IMR-90 (cell line): ENCODE measurements at regions not wholly inside any gene's neighbourhood (a gene's known extent, or its start where the extent isn't known, plus 50 kb on each side); places are given as distances from the start of the nearest gene placed in this dataset.

Source experiments
- ATAC-seq: fragments of 200-7000 bp; cut with Tn5 transposase; 2 replicates; pipeline ENCODE4 v1.9.1; 2020; ENCODE audit warnings: low read depth, mild to moderate bottlenecking, moderate library complexity
- BruUV-seq: library from RNA; stranded (reverse); fragments of 400-500 nt; replicated peaks from 2 replicates; lab custom pipeline; 2021; lab: Mats Ljungman, UMichigan
- CTCF ChIA-PET: fragments of 300-600 bp; formaldehyde crosslinking; extraction: SDS; loops from one replicate; lab custom pipeline; 2021; ENCODE audit warnings: antibody characterized with exemption; lab: Yijun Ruan, JAX
- POLR2A ChIA-PET: fragments of 300-600 bp; sonication (Branson Sonifier 250); formaldehyde crosslinking; loops from one replicate; lab custom pipeline; 2022; ENCODE audit warnings: antibody characterized with exemption; ENCODE audit not compliant: unreplicated experiment; lab: Charles Lee
- DNase-seq: peaks from one replicate; pipeline ENCODE4 v3.0.0; 2013
- H2AFZ ChIP-seq: replicated peaks from 2 replicates; pipeline ENCODE3; 2013; ENCODE audit warnings: low read length, mild to moderate bottlenecking; ENCODE audit not compliant: poor library complexity
- H2AK5ac ChIP-seq: 2 replicates; pipeline ENCODE4 v1.6.1; 2013; ENCODE audit warnings: low read depth, low read length, inconsistent platforms
- H2AK9ac ChIP-seq: replicated peaks from 2 replicates; pipeline ENCODE3; 2013; ENCODE audit warnings: mild to moderate bottlenecking, low read depth, low read length, moderate library complexity; ENCODE audit not compliant: poor library complexity
- H2BK120ac ChIP-seq: 2 replicates; pipeline ENCODE4 v1.6.1; 2013; ENCODE audit warnings: low read depth, low read length, inconsistent platforms
- H2BK15ac ChIP-seq: 3 replicates; pipeline ENCODE4 v1.6.1; 2013; ENCODE audit warnings: low read depth, low read length, inconsistent platforms
- H2BK20ac ChIP-seq: 2 replicates; pipeline ENCODE4 v1.6.1; 2013; ENCODE audit warnings: low read depth, mild to moderate bottlenecking, inconsistent platforms, low read length, moderate library complexity
- H2BK5ac ChIP-seq: 2 replicates; pipeline ENCODE4 v1.6.1; 2013; ENCODE audit warnings: mild to moderate bottlenecking, low read depth, low read length, inconsistent platforms; ENCODE audit not compliant: poor library complexity, severe bottlenecking
- H3K14ac ChIP-seq: replicated peaks from 2 replicates; pipeline ENCODE4 v1.6.1; 2013; ENCODE audit warnings: low read depth, low read length, inconsistent platforms
- H3K18ac ChIP-seq: 2 replicates; pipeline ENCODE4 v1.6.1; 2013; ENCODE audit warnings: low read depth, low read length, control low read depth
- H3K23ac ChIP-seq: 2 replicates; pipeline ENCODE4 v1.6.1; 2013; ENCODE audit warnings: low read depth, low read length, inconsistent platforms
- H3K27ac ChIP-seq: 2 replicates; pipeline ENCODE4 v1.5.1; 2013; ENCODE audit warnings: mild to moderate bottlenecking, control low read depth, low read length; ENCODE audit not compliant: insufficient read depth
- H3K27me3 ChIP-seq: 2 replicates; pipeline ENCODE4 v1.6.1; 2013; ENCODE audit warnings: low read length; ENCODE audit not compliant: control insufficient read depth, insufficient read depth
- H3K36me3 ChIP-seq: 2 replicates; pipeline ENCODE4 v1.6.1; 2013; ENCODE audit warnings: low read length, mixed read lengths; ENCODE audit not compliant: control insufficient read depth, insufficient read depth
- H3K4ac ChIP-seq: 2 replicates; pipeline ENCODE4 v1.6.1; 2013; ENCODE audit warnings: low read depth, low read length, inconsistent platforms
- H3K4me1 ChIP-seq: 2 replicates; pipeline ENCODE4 v1.6.1; 2013; ENCODE audit warnings: low read length, mixed read lengths; ENCODE audit not compliant: control insufficient read depth, insufficient read depth
- H3K4me2 ChIP-seq: 2 replicates; pipeline ENCODE4 v1.6.1; 2013; ENCODE audit warnings: low read depth, mild to moderate bottlenecking, control low read depth, low read length, moderate library complexity
- H3K4me3 ChIP-seq: 2 replicates; pipeline ENCODE4 v1.5.1; 2013; ENCODE audit warnings: low read depth, mild to moderate bottlenecking, control low read depth, low read length, moderate library complexity; ENCODE audit not compliant: insufficient read depth
- H3K56ac ChIP-seq: 2 replicates; pipeline ENCODE4 v1.6.1; 2013; ENCODE audit warnings: low read length, inconsistent platforms; ENCODE audit not compliant: insufficient read depth; ENCODE audit errors: extremely low read depth
- H3K79me1 ChIP-seq, 2 experiments: 2 replicates each; pipeline ENCODE4 v1.6.1; 2013; ENCODE audit warnings: low read length in 2 of 2, inconsistent platforms in 1 of 2, low read depth in 1 of 2
- H3K9ac ChIP-seq: 2 replicates; pipeline ENCODE4 v1.6.1; 2013; ENCODE audit warnings: low read depth, low read length, control low read depth
- H3K9me1 ChIP-seq: 2 replicates; pipeline ENCODE4 v1.6.1; 2013; ENCODE audit warnings: low read length, inconsistent platforms; ENCODE audit not compliant: insufficient read depth
- H3K9me3 ChIP-seq: 2 replicates; pipeline ENCODE4 v1.6.1; 2013; ENCODE audit warnings: low read length; ENCODE audit not compliant: control insufficient read depth, insufficient read depth
- H4K20me1 ChIP-seq: 2 replicates; pipeline ENCODE4 v1.6.1; 2013; ENCODE audit warnings: low read length, inconsistent platforms; ENCODE audit not compliant: insufficient read depth
- H4K5ac ChIP-seq: 2 replicates; pipeline ENCODE4 v1.6.1; 2013; ENCODE audit warnings: mild to moderate bottlenecking, low read depth, low read length, control low read depth
- H4K8ac ChIP-seq, 2 experiments: 2 replicates each; pipeline ENCODE4 v1.6.1; 2013; ENCODE audit warnings: low read depth in 2 of 2, low read length in 2 of 2, control low read depth in 1 of 2, inconsistent platforms in 1 of 2
- H4K91ac ChIP-seq: 2 replicates; pipeline ENCODE4 v1.6.1; 2013; ENCODE audit warnings: low read depth, low read length, inconsistent platforms; ENCODE audit not compliant: insufficient read depth
- BHLHE40 ChIP-seq: fragments of 150-350 bp; IDR thresholded peaks from 2 replicates; pipeline ENCODE4 v1.6.1; 2016; ENCODE audit warnings: mild to moderate bottlenecking, low read depth, low read length
- CEBPB ChIP-seq: IDR thresholded peaks from 2 replicates; pipeline ENCODE4 v1.6.1; 2012; ENCODE audit warnings: low read depth, low read length, improper control_type of control experiment
- MXI1 ChIP-seq: IDR thresholded peaks from 2 replicates; pipeline ENCODE4 v1.6.1; 2012; ENCODE audit warnings: low read depth, mild to moderate bottlenecking, low read length, moderate library complexity, borderline replicate concordance
- RAD21 ChIP-seq: IDR thresholded peaks from 2 replicates; pipeline ENCODE4 v1.6.1; 2012; ENCODE audit warnings: low read length, improper control_type of control experiment
- RFX5 ChIP-seq: IDR thresholded peaks from 2 replicates; pipeline ENCODE4 v1.8.0; 2012; ENCODE audit warnings: low read depth, mild to moderate bottlenecking, low read length, moderate library complexity
- WGBS, 2 experiments: methylation state at CpG; one replicate each; pipeline versions ENCODE4 v1.1.5 to v1.1.7; 2013; ENCODE audit warnings: missing lambda C conversion rate in 2 of 2; ENCODE audit not compliant: insufficient read length in 1 of 2; ENCODE audit errors: extremely low coverage in 2 of 2; 5-methylcytosine and 5-hydroxymethylcytosine counted together
- dilution Hi-C: fragments of 300-500 bp; cut with HindIII; formaldehyde crosslinking; loops from one replicate; pipeline ENCODE4 v1.14.3; 2018; ENCODE audit warnings: low sequenced_read_pairs; ENCODE audit not compliant: unreplicated experiment
- in situ Hi-C: fragments of 300-500 bp; cut with MboI; formaldehyde crosslinking; loops from 3 replicates; pipeline ENCODE4 v1.14.3; 2019; ENCODE audit warnings: low sequenced_read_pairs, inconsistent platforms, mixed read lengths
- intact Hi-C: fragments of 100-400 bp; cut with micrococcal nuclease; formaldehyde crosslinking; loops from 2 replicates; pipeline ENCODE4 v1.10.0; 2022
- TF ChIP-seq, protein P1 (sequence below): fragments of 150-350 bp; IDR thresholded peaks from 2 replicates; pipeline ENCODE4 v1.6.1; 2017; ENCODE audit warnings: mild to moderate bottlenecking, antibody characterized with exemption, low read length, low read depth
- TF ChIP-seq, protein P2 (sequence below): conservative IDR thresholded peaks from 2 replicates; pipeline ENCODE4 v1.5.1; 2012; ENCODE audit warnings: mild to moderate bottlenecking, low read depth, low read length, improper control_type of control experiment

DNA sequence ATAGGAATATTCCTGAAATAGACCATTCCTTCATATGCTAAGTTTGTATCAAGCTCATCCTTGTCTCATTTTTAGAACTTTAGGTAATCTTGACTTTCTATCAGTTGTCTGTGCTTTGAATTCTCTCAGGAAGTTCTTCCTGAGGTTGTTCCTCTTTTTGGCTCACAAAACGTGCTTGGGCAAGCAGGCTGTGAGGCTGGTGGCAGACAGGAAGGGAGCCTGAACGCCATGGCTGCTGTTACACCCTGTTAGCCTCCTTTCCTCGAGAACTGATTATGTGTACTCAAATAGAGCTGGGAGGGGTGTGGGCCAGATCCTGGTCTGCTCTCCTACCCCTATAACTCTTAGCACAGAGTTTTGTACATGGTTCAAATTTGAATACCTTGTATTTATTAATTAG, 136.4 kb upstream of the CELF4 start:
- no peak overlapping the region for H3K4me2 ChIP-seq
- H4K20me1 ChIP-seq, result no peaks in the 10 kb centered on the region
- ATAC-seq (no peak), DNase-seq (no peak)
- ChIA-PET CTCF (no interaction called here), POLR2A (no interaction called here)
- no peak overlapping the region for H3K4ac ChIP-seq
- no peaks in the 10 kb centered on the region for H3K36me3 ChIP-seq
- H2AK5ac ChIP-seq, result no peak overlapping the region
- H4K5ac ChIP-seq, result no peak overlapping the region
- H2BK15ac ChIP-seq, result no peak overlapping the region
- intact Hi-C loops (no loop called here), in situ Hi-C loops (no loop called here), dilution Hi-C loops (no loop called here)
- H3K4me3 ChIP-seq, result no peak overlapping the region
- H3K56ac ChIP-seq, result no peak overlapping the region
- no peak overlapping the region for H2BK5ac ChIP-seq
- WGBS, 2 experiments, result no CpG with 5 or more reads among the region's 3 CpGs
- H4K8ac ChIP-seq, result no peak overlapping the region
- no peak overlapping the region for H2BK20ac ChIP-seq
- TF ChIP-seq, protein P1, sequence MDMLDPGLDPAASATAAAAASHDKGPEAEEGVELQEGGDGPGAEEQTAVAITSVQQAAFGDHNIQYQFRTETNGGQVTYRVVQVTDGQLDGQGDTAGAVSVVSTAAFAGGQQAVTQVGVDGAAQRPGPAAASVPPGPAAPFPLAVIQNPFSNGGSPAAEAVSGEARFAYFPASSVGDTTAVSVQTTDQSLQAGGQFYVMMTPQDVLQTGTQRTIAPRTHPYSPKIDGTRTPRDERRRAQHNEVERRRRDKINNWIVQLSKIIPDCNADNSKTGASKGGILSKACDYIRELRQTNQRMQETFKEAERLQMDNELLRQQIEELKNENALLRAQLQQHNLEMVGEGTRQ, result no peak
- no peak for TF ChIP-seq MXI1
- no peak for TF ChIP-seq RFX5
- TF ChIP-seq CEBPB, result no peak
- no peak for TF ChIP-seq BHLHE40
- TF ChIP-seq RAD21, result no peak
- TF ChIP-seq, protein P2, sequence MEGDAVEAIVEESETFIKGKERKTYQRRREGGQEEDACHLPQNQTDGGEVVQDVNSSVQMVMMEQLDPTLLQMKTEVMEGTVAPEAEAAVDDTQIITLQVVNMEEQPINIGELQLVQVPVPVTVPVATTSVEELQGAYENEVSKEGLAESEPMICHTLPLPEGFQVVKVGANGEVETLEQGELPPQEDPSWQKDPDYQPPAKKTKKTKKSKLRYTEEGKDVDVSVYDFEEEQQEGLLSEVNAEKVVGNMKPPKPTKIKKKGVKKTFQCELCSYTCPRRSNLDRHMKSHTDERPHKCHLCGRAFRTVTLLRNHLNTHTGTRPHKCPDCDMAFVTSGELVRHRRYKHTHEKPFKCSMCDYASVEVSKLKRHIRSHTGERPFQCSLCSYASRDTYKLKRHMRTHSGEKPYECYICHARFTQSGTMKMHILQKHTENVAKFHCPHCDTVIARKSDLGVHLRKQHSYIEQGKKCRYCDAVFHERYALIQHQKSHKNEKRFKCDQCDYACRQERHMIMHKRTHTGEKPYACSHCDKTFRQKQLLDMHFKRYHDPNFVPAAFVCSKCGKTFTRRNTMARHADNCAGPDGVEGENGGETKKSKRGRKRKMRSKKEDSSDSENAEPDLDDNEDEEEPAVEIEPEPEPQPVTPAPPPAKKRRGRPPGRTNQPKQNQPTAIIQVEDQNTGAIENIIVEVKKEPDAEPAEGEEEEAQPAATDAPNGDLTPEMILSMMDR, result no peak
- no peak overlapping the region for H2AFZ ChIP-seq
- no peak overlapping the region for H3K18ac ChIP-seq
- H3K27me3 ChIP-seq, result no peaks in the 10 kb centered on the region
- no peak overlapping the region for H3K14ac ChIP-seq
- no peak overlapping the region for H4K91ac ChIP-seq
- no peak overlapping the region for H3K9ac ChIP-seq
- H3K27ac ChIP-seq, result no peak overlapping the region
- no peaks in the 10 kb centered on the region for H3K4me1 ChIP-seq
- H2AK9ac ChIP-seq, result no peak overlapping the region
- H3K9me3 ChIP-seq, result peaks cover 12% of the 10 kb centered on the region
- H3K9me1 ChIP-seq, result no peaks in the 10 kb centered on the region
- no peak overlapping the region for H2BK120ac ChIP-seq
- no peak overlapping the region for H3K23ac ChIP-seq
- no TSS peak for BruUV-seq
- H3K79me1 ChIP-seq, result no peaks in the 10 kb centered on the region
